ENCODE measurements at regions not wholly inside any gene's neighbourhood (a gene's known extent, or its start where the extent isn't known, plus 50 kb on each side); places are given as distances from the start of the nearest gene placed in this dataset.

GRCh38 chr5:28544501-28544900, 1506.1 kb upstream of the CDH9 start:
- Histone ChIP-seq H3K4me2 (no peak overlapping the region), H3K4me1 (no peaks in the 10 kb centered on the region), H3K36me3 (no peaks in the 10 kb centered on the region), H3K79me2 (ENCODE audit: low read depth) (no peaks in the 10 kb centered on the region), H3K9ac (no peak overlapping the region), H3K9me3 (ENCODE audit: low read depth) (no peaks in the 10 kb centered on the region), H3K27me3 (no peaks in the 10 kb centered on the region), H3K4me3 (no peak overlapping the region), H3F3A (ENCODE audit: low read depth) (no peaks in the 10 kb centered on the region), H4K20me1 (ENCODE audit: low read depth) (no peaks in the 10 kb centered on the region), H3K27ac (no peak overlapping the region), H2AFZ (replicated peaks) (no peak overlapping the region)
- H3K4me1 Mint-ChIP-seq: no peaks in the 10 kb centered on the region
- DNase-seq (ENCODE audit: low spot score): no peak
- no peaks in the 10 kb centered on the region for H3K36me3 Mint-ChIP-seq
- TF ChIP-seq EZH2phosphoT487 (IDR thresholded peaks at IDR 0.05) (no peak), CTCF (IDR thresholded peaks at IDR 0.05) (no peak), EZH2 (IDR thresholded peaks at IDR 0.05) (no peak)
- no peak overlapping the region for H3K4me3 Mint-ChIP-seq
- no peaks in the 10 kb centered on the region for H3K9me3 Mint-ChIP-seq
- no peak overlapping the region for H3K27ac Mint-ChIP-seq
- no peaks in the 10 kb centered on the region for H3K27me3 Mint-ChIP-seq (ENCODE audit: insufficient read depth, low read depth)

- Mint-ChIP-seq H3K4me3 (no peak overlapping the region), H3K4me1 (no peaks in the 10 kb centered on the region), H3K36me3 (no peaks in the 10 kb centered on the region), H3K27ac (no peak overlapping the region), H3K27me3 (ENCODE audit: insufficient read depth, low read depth) (no peaks in the 10 kb centered on the region), H3K9me3 (no peaks in the 10 kb centered on the region)
- no peaks in the 10 kb centered on the region for H3F3A ChIP-seq (ENCODE audit: low read depth)
- H3K4me1 ChIP-seq: no peaks in the 10 kb centered on the region
- no peak overlapping the region for H3K4me2 ChIP-seq
- no peaks in the 10 kb centered on the region for H3K79me2 ChIP-seq (ENCODE audit: low read depth)
- no peak overlapping the region for H3K27ac ChIP-seq
- no peaks in the 10 kb centered on the region for H3K27me3 ChIP-seq
- no peak overlapping the region for H3K4me3 ChIP-seq
- H3K9me3 ChIP-seq (ENCODE audit: low read depth): no peaks in the 10 kb centered on the region
- TF ChIP-seq CTCF (IDR thresholded peaks at IDR 0.05) (no peak), EZH2 (IDR thresholded peaks at IDR 0.05) (no peak), EZH2phosphoT487 (IDR thresholded peaks at IDR 0.05) (no peak)
- no peaks in the 10 kb centered on the region for H3K36me3 ChIP-seq
- no peak overlapping the region for H3K9ac ChIP-seq
- DNase-seq (ENCODE audit: low spot score): no peak
- H2AFZ ChIP-seq (replicated peaks): no peak overlapping the region
- no peaks in the 10 kb centered on the region for H4K20me1 ChIP-seq (ENCODE audit: low read depth)
Measured at GRCh38 chr5:28543473-28544098, 1505.2 kb upstream of the CDH9 start.

GRCh38 chr5:28542987-28543386, 1504.6 kb upstream of the CDH9 start:
- Mint-ChIP-seq H3K36me3 (no peaks in the 10 kb centered on the region), H3K4me3 (no peak overlapping the region), H3K9me3 (no peaks in the 10 kb centered on the region), H3K4me1 (no peaks in the 10 kb centered on the region), H3K27me3 (ENCODE audit: insufficient read depth, low read depth) (no peaks in the 10 kb centered on the region), H3K27ac (no peak overlapping the region)
- H3K36me3 ChIP-seq: no peaks in the 10 kb centered on the region
- no peak for DNase-seq (ENCODE audit: low spot score)
- no peaks in the 10 kb centered on the region for H3K27me3 ChIP-seq
- no peaks in the 10 kb centered on the region for H3K4me1 ChIP-seq
- H3K4me3 ChIP-seq: no peak overlapping the region
- no peaks in the 10 kb centered on the region for H4K20me1 ChIP-seq (ENCODE audit: low read depth)
- H3K9ac ChIP-seq: no peak overlapping the region
- no peak for TF ChIP-seq EZH2phosphoT487 (IDR thresholded peaks at IDR 0.05)
- no peak for TF ChIP-seq CTCF (IDR thresholded peaks at IDR 0.05)
- no peak for TF ChIP-seq EZH2 (IDR thresholded peaks at IDR 0.05)
- H3K9me3 ChIP-seq (ENCODE audit: low read depth): no peaks in the 10 kb centered on the region
- no peak overlapping the region for H3K4me2 ChIP-seq
- no peaks in the 10 kb centered on the region for H3F3A ChIP-seq (ENCODE audit: low read depth)
- no peaks in the 10 kb centered on the region for H3K79me2 ChIP-seq (ENCODE audit: low read depth)
- no peak overlapping the region for H3K27ac ChIP-seq
- no peak overlapping the region for H2AFZ ChIP-seq (replicated peaks)
